ENCODE measurements at regions not wholly inside any gene's neighbourhood (a gene's known extent, or its start where the extent isn't known, plus 50 kb on each side); places are given as distances from the start of the nearest gene placed in this dataset.

DNA sequence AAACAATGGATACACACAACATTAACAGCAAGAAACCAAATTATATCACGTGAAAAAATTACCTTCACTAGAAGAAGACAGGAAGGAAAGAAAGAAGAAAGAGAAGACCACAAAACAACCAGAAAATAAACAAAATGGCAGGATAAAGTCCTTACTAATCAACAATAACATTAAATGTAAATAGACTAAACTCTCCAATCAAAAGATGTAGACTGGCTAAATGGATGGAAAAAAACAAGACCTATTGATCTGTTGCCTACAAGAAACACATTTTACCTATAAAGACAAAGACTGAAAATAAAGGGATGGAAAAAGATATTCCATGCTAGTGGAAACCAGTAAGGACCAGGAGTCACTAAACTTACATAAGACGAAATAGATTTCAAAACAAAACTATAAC lies 167.0 kb upstream of the ZC3H15 start:
- no peak overlapping the region for H3K4me3 ChIP-seq
- H3K4me1 ChIP-seq = no peaks in the 10 kb centered on the region
- intact Hi-C loops (cut with DNase I) = no loop called here
- H3K27me3 ChIP-seq = no peaks in the 10 kb centered on the region
- ATAC-seq (no peak), DNase-seq (no peak)
- TF ChIP-seq, protein P1, sequence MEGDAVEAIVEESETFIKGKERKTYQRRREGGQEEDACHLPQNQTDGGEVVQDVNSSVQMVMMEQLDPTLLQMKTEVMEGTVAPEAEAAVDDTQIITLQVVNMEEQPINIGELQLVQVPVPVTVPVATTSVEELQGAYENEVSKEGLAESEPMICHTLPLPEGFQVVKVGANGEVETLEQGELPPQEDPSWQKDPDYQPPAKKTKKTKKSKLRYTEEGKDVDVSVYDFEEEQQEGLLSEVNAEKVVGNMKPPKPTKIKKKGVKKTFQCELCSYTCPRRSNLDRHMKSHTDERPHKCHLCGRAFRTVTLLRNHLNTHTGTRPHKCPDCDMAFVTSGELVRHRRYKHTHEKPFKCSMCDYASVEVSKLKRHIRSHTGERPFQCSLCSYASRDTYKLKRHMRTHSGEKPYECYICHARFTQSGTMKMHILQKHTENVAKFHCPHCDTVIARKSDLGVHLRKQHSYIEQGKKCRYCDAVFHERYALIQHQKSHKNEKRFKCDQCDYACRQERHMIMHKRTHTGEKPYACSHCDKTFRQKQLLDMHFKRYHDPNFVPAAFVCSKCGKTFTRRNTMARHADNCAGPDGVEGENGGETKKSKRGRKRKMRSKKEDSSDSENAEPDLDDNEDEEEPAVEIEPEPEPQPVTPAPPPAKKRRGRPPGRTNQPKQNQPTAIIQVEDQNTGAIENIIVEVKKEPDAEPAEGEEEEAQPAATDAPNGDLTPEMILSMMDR (IDR thresholded peaks at IDR 0.05) = no peak
- peaks cover 0 to 77% (median 21%) of the 10 kb centered on the region in 11 donors for H3K9me3 ChIP-seq
- WGBS, 2 donors = 88 to 91% methylated on average over 2 of the region's 2 CpGs
- H3K27ac ChIP-seq = no peak overlapping the region
- H3K36me3 ChIP-seq = no peaks in the 10 kb centered on the region

DNA sequence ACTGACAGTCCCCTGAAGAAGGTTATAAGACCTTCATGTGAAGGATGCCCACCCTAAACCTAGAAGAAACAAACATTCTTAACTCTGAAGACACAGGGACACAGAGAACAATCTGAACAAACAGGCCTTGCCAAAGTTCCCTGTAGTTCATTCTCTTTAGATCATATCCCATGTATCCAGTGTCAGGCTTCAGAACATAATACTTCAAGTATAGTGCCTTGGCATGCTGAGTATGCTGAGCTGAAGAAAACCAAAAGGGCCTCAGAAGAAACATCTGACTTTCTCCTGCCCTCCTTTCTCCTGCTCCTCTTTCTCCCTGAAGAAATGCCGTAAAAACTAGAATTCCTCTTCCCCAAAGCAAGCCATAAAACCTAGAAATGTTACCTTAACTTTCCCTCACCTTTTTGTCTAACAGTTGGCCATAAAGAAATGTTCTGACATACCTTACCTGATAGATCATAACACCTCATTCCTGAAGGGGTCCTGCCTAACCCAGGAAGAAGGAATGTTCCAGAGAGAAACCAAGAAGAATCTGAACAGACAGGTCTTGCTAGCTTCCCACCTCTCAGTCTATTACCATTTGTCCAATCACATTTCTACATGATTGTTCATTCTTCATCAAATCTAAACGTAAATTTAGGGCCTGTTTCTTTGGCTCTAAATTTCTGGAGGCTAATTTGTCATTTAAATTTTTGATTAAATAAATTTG lies 160.1 kb upstream of the ZC3H15 start:
- no peak for ATAC-seq
- intact Hi-C loops (cut with DNase I) = no loop called here
- no peak overlapping the region for H3K4me3 ChIP-seq
- no peak overlapping the region for H3K27ac ChIP-seq
- TF ChIP-seq, protein P1 (IDR thresholded peaks at IDR 0.05) = no peak
- H3K27me3 ChIP-seq = no peaks in the 10 kb centered on the region
- no peak for DNase-seq
- H3K36me3 ChIP-seq = no peaks in the 10 kb centered on the region
- 89 to 93% methylated on average over 2 of the region's 2 CpGs for WGBS, 2 donors
- no peaks in the 10 kb centered on the region for H3K4me1 ChIP-seq
- peaks cover 0 to 53% (median 10%) of the 10 kb centered on the region in 11 donors for H3K9me3 ChIP-seq

DNA sequence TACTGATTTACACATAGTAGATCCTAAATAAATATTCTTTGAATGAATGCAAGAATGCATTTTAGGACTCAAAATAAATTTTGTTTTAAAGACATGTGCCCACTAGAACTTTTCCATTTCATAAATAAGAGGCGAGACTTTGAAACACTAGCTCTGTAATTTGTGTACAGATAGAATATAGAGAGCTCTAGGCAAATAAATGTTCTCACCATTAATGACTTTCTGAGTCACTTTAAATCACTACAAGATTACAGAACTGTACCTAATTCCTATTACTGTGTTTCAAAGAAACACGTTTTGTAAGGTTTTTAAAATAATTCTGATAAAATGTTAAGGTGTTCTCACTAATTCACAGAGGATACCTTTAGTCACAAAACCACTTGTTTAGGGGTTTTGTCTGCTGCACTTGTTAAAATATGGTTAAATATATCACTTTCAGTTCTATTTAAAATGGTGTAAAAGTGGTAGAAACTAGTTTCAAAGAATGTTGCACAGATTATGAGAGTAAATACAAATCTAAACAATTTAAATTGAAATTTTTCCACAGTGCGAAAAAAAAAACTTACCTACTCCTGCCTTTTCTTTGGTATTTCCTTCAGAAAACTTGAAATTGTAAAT lies 158.7 kb upstream of the ZC3H15 start:
- DNase-seq (no peak), ATAC-seq (no peak)
- Histone ChIP-seq H3K4me1 (no peaks in the 10 kb centered on the region), H3K36me3 (no peaks in the 10 kb centered on the region), H3K9me3 (peaks cover 0 to 40% (median 10%) of the 10 kb centered on the region in 11 donors), H3K4me3 (no peak overlapping the region), H3K27me3 (no peaks in the 10 kb centered on the region), H3K27ac (no peak overlapping the region)
- intact Hi-C loops (cut with DNase I) = no loop called here
- TF ChIP-seq, protein P1 (IDR thresholded peaks at IDR 0.05) = no peak
- WGBS, 2 donors = 89 to 92% methylated on average over 3 of the region's 3 CpGs

DNA sequence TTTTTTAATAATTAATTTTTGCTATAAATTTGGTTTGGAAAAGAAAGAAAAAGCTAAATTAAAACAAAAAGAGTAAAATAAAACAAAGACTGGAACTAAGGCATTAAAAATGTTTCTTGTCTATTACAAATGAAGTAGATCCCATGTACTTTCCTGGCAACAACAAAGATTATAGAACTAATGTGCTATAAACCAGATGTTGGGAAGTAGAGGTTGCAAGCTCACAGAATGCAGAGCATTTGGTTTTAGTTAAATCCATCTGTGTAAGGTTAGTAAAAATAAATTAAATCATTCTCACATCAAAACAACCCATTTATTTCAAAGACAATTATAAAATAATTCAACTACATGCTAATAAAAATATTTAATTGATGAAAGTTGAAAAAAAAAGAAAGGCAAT lies 157.2 kb upstream of the ZC3H15 start:
- no peak overlapping the region for H3K27ac ChIP-seq
- H3K4me1 ChIP-seq = no peaks in the 10 kb centered on the region
- no peak overlapping the region for H3K4me3 ChIP-seq
- no peaks in the 10 kb centered on the region for H3K36me3 ChIP-seq
- intact Hi-C loops (cut with DNase I) = no loop called here
- DNase-seq (no peak), ATAC-seq (no peak)
- TF ChIP-seq, protein P1 (IDR thresholded peaks at IDR 0.05) = no peak
- no peaks in the 10 kb centered on the region for H3K27me3 ChIP-seq
- peaks cover 0 to 26% (median 3%) of the 10 kb centered on the region in 11 donors for H3K9me3 ChIP-seq
